ENCODE measurements at regions not wholly inside any gene's neighbourhood (a gene's known extent, or its start where the extent isn't known, plus 50 kb on each side); places are given as distances from the start of the nearest gene placed in this dataset.

GRCh38 chr4:120400441-120400840 is 333.8 kb upstream of the MAD2L1 start:
- TF ChIP-seq CTCF (IDR thresholded peaks at IDR 0.05; ENCODE audit: insufficient read depth, low read length, poor library complexity, severe bottlenecking) (no peak), EZH2phosphoT487 (conservative IDR thresholded peaks at IDR 0.05; ENCODE audit: low read length) (no peak)
